Keratinocyte (primary cell): ENCODE measurements at regions not wholly inside any gene's neighbourhood (a gene's known extent, or its start where the extent isn't known, plus 50 kb on each side); places are given as distances from the start of the nearest gene placed in this dataset.
A peak's percentile ranks its signal among the peaks of the same experiment; 100 is the strongest.

Source experiments
- DNase-seq: peaks from one replicate; pipeline ENCODE4 v3.0.0-alpha.2; 2011; ENCODE audit warnings: low read depth, missing footprints, low spot score
- FAIRE-seq: peaks from 2 replicates; lab custom pipeline; 2011; peaks lifted over from hg19 to GRCh38; lab: Jason Lieb, UNC
- H2AFZ ChIP-seq: 2 replicates; pipeline ENCODE4 v1.6.0; 2012; ENCODE audit warnings: low read length, control low read depth, inconsistent platforms; ENCODE audit not compliant: control insufficient read depth
- H3K27ac ChIP-seq: 2 replicates; pipeline ENCODE4 v1.5.1; 2011; ENCODE audit warnings: low read length; ENCODE audit not compliant: control insufficient read depth, insufficient read depth
- H3K27me3 ChIP-seq: 3 replicates; pipeline ENCODE4 v1.6.0; 2011; ENCODE audit warnings: low read length; ENCODE audit not compliant: control insufficient read depth, insufficient read depth; ENCODE audit errors: extremely low read depth
- H3K36me3 ChIP-seq, 2 experiments: 2 replicates in 1 of 2; 3 replicates in 1 of 2; pipeline ENCODE4 v1.5.1; 2011; ENCODE audit warnings: low read length in 2 of 2, mild to moderate bottlenecking in 1 of 2; ENCODE audit not compliant: control insufficient read depth in 2 of 2, insufficient read depth in 2 of 2; ENCODE audit errors: extremely low read depth in 1 of 2
- H3K4me1 ChIP-seq: 3 replicates; pipeline ENCODE4 v1.5.1; 2011; ENCODE audit warnings: low read length; ENCODE audit not compliant: control insufficient read depth, insufficient read depth; ENCODE audit errors: extremely low read depth
- H3K4me2 ChIP-seq: 3 replicates; pipeline ENCODE4 v1.6.0; 2011; ENCODE audit warnings: low read depth, low read length; ENCODE audit not compliant: control insufficient read depth, insufficient read depth; ENCODE audit errors: extremely low read depth
- H3K4me3 ChIP-seq, 3 experiments: fragments of 200-600 bp in 1 of 3; sonication (generic) in 1 of 3; 2 replicates in 2 of 3; 3 replicates in 1 of 3; pipeline ENCODE4 v1.5.1; 2011 to 2016; ENCODE audit warnings: low read length in 3 of 3, mild to moderate bottlenecking in 3 of 3, control low read depth in 2 of 3, inconsistent platforms in 1 of 3, low read depth in 1 of 3, mixed read lengths in 1 of 3, mixed run types in 1 of 3, moderate library complexity in 1 of 3; ENCODE audit not compliant: control insufficient read depth in 2 of 3, insufficient read depth in 2 of 3; ENCODE audit errors: extremely low read depth in 1 of 3
- H3K79me2 ChIP-seq: 2 replicates; pipeline ENCODE4 v1.6.0; 2012; ENCODE audit warnings: low read length; ENCODE audit not compliant: control insufficient read depth, insufficient read depth
- H3K9ac ChIP-seq: 3 replicates; pipeline ENCODE4 v1.6.0; 2011; ENCODE audit warnings: low read length; ENCODE audit not compliant: control insufficient read depth, insufficient read depth; ENCODE audit errors: extremely low read depth
- H3K9me1 ChIP-seq: 3 replicates; pipeline ENCODE4 v1.6.0; 2011; ENCODE audit warnings: low read length; ENCODE audit not compliant: control insufficient read depth, insufficient read depth; ENCODE audit errors: extremely low read depth
- H3K9me3 ChIP-seq: 2 replicates; pipeline ENCODE4 v1.5.1; 2012; ENCODE audit warnings: low read depth, low read length; ENCODE audit not compliant: control insufficient read depth
- H4K20me1 ChIP-seq: 3 replicates; pipeline ENCODE4 v1.6.0; 2011; ENCODE audit warnings: low read length; ENCODE audit not compliant: control insufficient read depth, insufficient read depth; ENCODE audit errors: extremely low read depth
- CTCF ChIP-seq, 3 experiments: IDR thresholded peaks in 1 of 3; conservative IDR thresholded peaks in 1 of 3; optimal IDR thresholded peaks in 1 of 3; 2 replicates in 2 of 3; 3 replicates in 1 of 3; pipeline versions ENCODE3 to v1.5.1; 2011; ENCODE audit warnings: low read length in 3 of 3, mild to moderate bottlenecking in 3 of 3, moderate library complexity in 2 of 3, control low read depth in 1 of 3, inconsistent platforms in 1 of 3; ENCODE audit not compliant: insufficient read depth in 2 of 3; ENCODE audit errors: extremely low read depth in 1 of 3
- EZH2 ChIP-seq: IDR thresholded peaks from one replicate; pipeline ENCODE4 v1.6.1; 2012; ENCODE audit warnings: inconsistent platforms, mild to moderate bottlenecking, low read length, moderate library complexity
- dilution Hi-C: fragments of 300-500 bp; cut with MboI; formaldehyde crosslinking; loops from one replicate; pipeline ENCODE4 v1.7.0; 2020; ENCODE audit warnings: low sequenced_read_pairs; ENCODE audit not compliant: extremely low pct_ligation_motif_present

- Histone ChIP-seq H3K36me3 (no peaks in the 10 kb centered on the region), H3K4me2 (no peak overlapping the region), H2AFZ (peak overlapping the region; percentile 64), H3K9me3 (no peaks in the 10 kb centered on the region), H3K4me3 (no peak overlapping the region), H3K4me1 (peaks cover 9% of the 10 kb centered on the region), H4K20me1 (no peaks in the 10 kb centered on the region), H3K79me2 (no peaks in the 10 kb centered on the region), H3K27ac (no peak overlapping the region), H3K27me3 (no peaks in the 10 kb centered on the region), H3K9ac (no peak overlapping the region), H3K9me1 (no peaks in the 10 kb centered on the region)
- DNase-seq = no peak
- dilution Hi-C loops = no loop called here
- FAIRE-seq = peak; percentile 48
- TF ChIP-seq EZH2 (no peak), CTCF (optimal IDR thresholded peaks at IDR 0.05 in 1 of 3, IDR thresholded peaks at IDR 0.05 in 1 of 3, conservative IDR thresholded peaks at IDR 0.05 in 1 of 3; ENCODE audit: extremely low read depth in 1 of 3, insufficient read depth in 2 of 3, low read length in 3 of 3) (no peak)
Measured at GRCh38 chr7:41567031-41567730, 135.7 kb downstream of the INHBA start.

GRCh38 chr7:41566581-41566980, 136.3 kb downstream of the INHBA start:
- TF ChIP-seq EZH2 = no peak
- no peak for TF ChIP-seq CTCF (optimal IDR thresholded peaks at IDR 0.05 in 1 of 3, IDR thresholded peaks at IDR 0.05 in 1 of 3, conservative IDR thresholded peaks at IDR 0.05 in 1 of 3; ENCODE audit: extremely low read depth in 1 of 3, insufficient read depth in 2 of 3, low read length in 3 of 3)
- no peaks in the 10 kb centered on the region for H3K9me3 ChIP-seq
- H3K9ac ChIP-seq = no peak overlapping the region
- no peaks in the 10 kb centered on the region for H3K36me3 ChIP-seq
- H3K27ac ChIP-seq = no peak overlapping the region
- FAIRE-seq = no peak
- no peaks in the 10 kb centered on the region for H4K20me1 ChIP-seq
- no peak overlapping the region for H3K4me2 ChIP-seq
- H3K79me2 ChIP-seq = no peaks in the 10 kb centered on the region
- no peak for DNase-seq
- H2AFZ ChIP-seq = no peak overlapping the region
- peaks cover 9% of the 10 kb centered on the region for H3K4me1 ChIP-seq
- H3K4me3 ChIP-seq = no peak overlapping the region
- H3K9me1 ChIP-seq = no peaks in the 10 kb centered on the region
- no peaks in the 10 kb centered on the region for H3K27me3 ChIP-seq
- dilution Hi-C loops = no loop called here
